Thyroid gland (tissue), 4 donors: ENCODE measurements at regions not wholly inside any gene's neighbourhood (a gene's known extent, or its start where the extent isn't known, plus 50 kb on each side); places are given as distances from the start of the nearest gene placed in this dataset.

ENCODE experiments used
- POLR2A ChIP-seq, 2 donors: fragments of 450-650 bp; IDR thresholded peaks; one replicate each; pipeline ENCODE4 v1.6.1; 2017; ENCODE audit warnings: antibody characterized with exemption in 2 of 2, mild to moderate bottlenecking in 2 of 2, moderate library complexity in 1 of 2
- TF ChIP-seq, protein P1 (sequence below), 6 experiments: fragments of 200-600 bp in 3 of 6; fragments of 450-650 bp in 3 of 6; sonication (generic) in 3 of 6; IDR thresholded peaks; one replicate each; pipeline ENCODE4 v1.5.1; 2016 to 2019; ENCODE audit warnings: antibody characterized with exemption in 6 of 6, mild to moderate bottlenecking in 2 of 6, inconsistent platforms in 1 of 6, moderate library complexity in 1 of 6

DNA sequence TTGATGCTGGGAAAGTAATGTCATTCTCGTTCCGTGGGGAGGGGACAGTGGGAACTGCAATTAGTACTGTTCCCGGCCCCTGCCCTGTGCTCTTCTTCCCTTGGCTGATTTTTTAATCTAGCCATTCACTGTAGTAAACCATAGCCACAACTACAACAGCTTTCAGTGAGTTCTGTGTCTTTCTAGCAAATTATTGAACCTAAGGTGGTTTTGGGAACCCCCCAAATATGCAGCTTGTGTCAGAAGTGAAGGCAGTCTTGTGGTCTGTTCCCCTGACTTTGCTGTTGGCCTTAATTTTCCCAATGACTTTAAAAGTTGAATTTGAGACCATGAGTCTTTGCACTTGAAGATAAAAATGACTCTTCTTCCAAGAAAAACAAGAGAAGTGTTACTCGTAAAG lies 114.3 kb upstream of the ETV6 start:
- TF ChIP-seq, protein P1, sequence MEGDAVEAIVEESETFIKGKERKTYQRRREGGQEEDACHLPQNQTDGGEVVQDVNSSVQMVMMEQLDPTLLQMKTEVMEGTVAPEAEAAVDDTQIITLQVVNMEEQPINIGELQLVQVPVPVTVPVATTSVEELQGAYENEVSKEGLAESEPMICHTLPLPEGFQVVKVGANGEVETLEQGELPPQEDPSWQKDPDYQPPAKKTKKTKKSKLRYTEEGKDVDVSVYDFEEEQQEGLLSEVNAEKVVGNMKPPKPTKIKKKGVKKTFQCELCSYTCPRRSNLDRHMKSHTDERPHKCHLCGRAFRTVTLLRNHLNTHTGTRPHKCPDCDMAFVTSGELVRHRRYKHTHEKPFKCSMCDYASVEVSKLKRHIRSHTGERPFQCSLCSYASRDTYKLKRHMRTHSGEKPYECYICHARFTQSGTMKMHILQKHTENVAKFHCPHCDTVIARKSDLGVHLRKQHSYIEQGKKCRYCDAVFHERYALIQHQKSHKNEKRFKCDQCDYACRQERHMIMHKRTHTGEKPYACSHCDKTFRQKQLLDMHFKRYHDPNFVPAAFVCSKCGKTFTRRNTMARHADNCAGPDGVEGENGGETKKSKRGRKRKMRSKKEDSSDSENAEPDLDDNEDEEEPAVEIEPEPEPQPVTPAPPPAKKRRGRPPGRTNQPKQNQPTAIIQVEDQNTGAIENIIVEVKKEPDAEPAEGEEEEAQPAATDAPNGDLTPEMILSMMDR (IDR thresholded peaks at IDR 0.05): no peak
- TF ChIP-seq POLR2A (IDR thresholded peaks at IDR 0.05): no peak
